GM23338 (cell line): ENCODE measurements at regions not wholly inside any gene's neighbourhood (a gene's known extent, or its start where the extent isn't known, plus 50 kb on each side); places are given as distances from the start of the nearest gene placed in this dataset.

Source experiments
- ATAC-seq: fragments of 200-7000 bp; cut with Tn5 transposase; 3 replicates; pipeline ENCODE4 v1.9.1; 2020
- DNase-seq: peaks from one replicate; pipeline ENCODE4 v3.0.0-alpha.2; 2015; ENCODE audit warnings: low spot score
- H2AFZ ChIP-seq: fragments of 200-600 bp; sonication (generic); 2 replicates; pipeline ENCODE4 v1.8.0; 2016; ENCODE audit warnings: antibody characterized with exemption, mild to moderate bottlenecking, moderate library complexity
- H3F3A ChIP-seq: fragments of 200-600 bp; sonication (generic); replicated peaks from 2 replicates; pipeline ENCODE4 v1.8.0; 2017; ENCODE audit warnings: antibody characterized with exemption, mixed run types, low read depth
- H3K27ac ChIP-seq: fragments of 200-600 bp; sonication (generic); 2 replicates; pipeline ENCODE4 v1.6.1; 2016; ENCODE audit warnings: low read depth
- H3K27me3 ChIP-seq: fragments of 200-600 bp; sonication (generic); 2 replicates; pipeline ENCODE4 v1.8.0; 2016; ENCODE audit warnings: mild to moderate bottlenecking, mixed run types, moderate library complexity; ENCODE audit not compliant: insufficient read depth
- H3K36me3 ChIP-seq: fragments of 200-600 bp; sonication (generic); 2 replicates; pipeline ENCODE4 v1.8.0; 2016; ENCODE audit warnings: mild to moderate bottlenecking; ENCODE audit not compliant: insufficient read depth
- H3K4me1 ChIP-seq: fragments of 200-600 bp; sonication (generic); 2 replicates; pipeline ENCODE4 v1.8.0; 2016; ENCODE audit warnings: mild to moderate bottlenecking, moderate library complexity; ENCODE audit not compliant: insufficient read depth
- H3K4me2 ChIP-seq: fragments of 200-600 bp; sonication (generic); 2 replicates; pipeline ENCODE4 v1.7.1; 2017; ENCODE audit warnings: mixed run types
- H3K4me3 ChIP-seq: fragments of 200-600 bp; sonication (generic); 2 replicates; pipeline ENCODE4 v1.6.1; 2016; ENCODE audit warnings: mixed run types
- H3K79me2 ChIP-seq: fragments of 200-600 bp; sonication (generic); replicated peaks from 2 replicates; pipeline ENCODE4 v1.8.0; 2017; ENCODE audit warnings: mild to moderate bottlenecking; ENCODE audit not compliant: insufficient read depth
- H3K9me2 ChIP-seq: fragments of 200-600 bp; sonication (generic); 2 replicates; pipeline ENCODE4 v1.8.0; 2017; ENCODE audit not compliant: insufficient read depth
- H4K20me1 ChIP-seq: fragments of 200-600 bp; sonication (generic); replicated peaks from 2 replicates; pipeline ENCODE4 v1.8.0; 2017; ENCODE audit warnings: mild to moderate bottlenecking; ENCODE audit not compliant: insufficient read depth
- H3K27ac Mint-ChIP-seq: 2 replicates; pipeline ENCODE4 v1.8.0; 2020; ENCODE audit warnings: inconsistent platforms, mild to moderate bottlenecking, moderate library complexity, mixed read lengths
- H3K27me3 Mint-ChIP-seq: 3 replicates; pipeline ENCODE4 v1.8.0; 2022; ENCODE audit warnings: low read depth, mild to moderate bottlenecking, moderate library complexity, mixed read lengths, inconsistent platforms; ENCODE audit not compliant: insufficient read depth, poor library complexity
- H3K36me3 Mint-ChIP-seq: 3 replicates; pipeline ENCODE4 v1.8.0; 2021; ENCODE audit warnings: low read depth, mild to moderate bottlenecking, inconsistent platforms, moderate library complexity, mixed read lengths
- H3K4me1 Mint-ChIP-seq: 3 replicates; pipeline ENCODE4 v1.8.0; 2020; ENCODE audit warnings: mild to moderate bottlenecking, inconsistent platforms, mixed read lengths
- H3K4me3 Mint-ChIP-seq: 3 replicates; pipeline ENCODE4 v1.8.0; 2021; ENCODE audit warnings: moderate library complexity, mild to moderate bottlenecking, inconsistent platforms, mixed read lengths
- H3K9me3 Mint-ChIP-seq: 3 replicates; pipeline ENCODE4 v1.8.0; 2020; ENCODE audit warnings: moderate library complexity, mild to moderate bottlenecking, inconsistent platforms, mixed read lengths
- CREB1 ChIP-seq: fragments of 250-450 bp; sonication (Bioruptor Pico); IDR thresholded peaks from 2 replicates; pipeline ENCODE4 v1.5.0; 2020; ENCODE audit warnings: low read depth, mild to moderate bottlenecking, moderate library complexity
- CTCF ChIP-seq, 2 experiments: fragments of 200-600 bp in 1 of 2; sonication (generic) in 1 of 2; conservative IDR thresholded peaks; 2 replicates each; pipeline versions ENCODE4 v1.5.1 to v1.6.1; 2016 to 2017; ENCODE audit warnings: antibody characterized with exemption in 2 of 2, low read depth in 2 of 2, mild to moderate bottlenecking in 2 of 2, moderate library complexity in 1 of 2
- EZH2 ChIP-seq: fragments of 200-600 bp; sonication (generic); IDR thresholded peaks from one replicate; pipeline ENCODE4 v1.8.0; 2017; ENCODE audit warnings: antibody characterized with exemption, mild to moderate bottlenecking, low read depth; ENCODE audit not compliant: unreplicated experiment
- EZH2phosphoT487 ChIP-seq: fragments of 200-600 bp; sonication (generic); IDR thresholded peaks from one replicate; pipeline ENCODE4 v1.8.1; 2018; ENCODE audit warnings: antibody characterized with exemption; ENCODE audit not compliant: unreplicated experiment
- JUNB ChIP-seq: IDR thresholded peaks from one replicate; pipeline ENCODE4 v1.6.1; 2016; ENCODE audit warnings: antibody characterized with exemption; ENCODE audit not compliant: unreplicated experiment
- NANOG ChIP-seq: IDR thresholded peaks from 2 replicates; pipeline ENCODE4 v1.6.1; 2016; ENCODE audit warnings: antibody characterized with exemption, borderline replicate concordance
- POLR2AphosphoS5 ChIP-seq: IDR thresholded peaks from 2 replicates; pipeline ENCODE4 v1.6.1; 2016; ENCODE audit warnings: antibody characterized with exemption, low read depth
- REST ChIP-seq: IDR thresholded peaks from one replicate; pipeline ENCODE4 v1.6.1; 2018; ENCODE audit warnings: antibody characterized with exemption; ENCODE audit not compliant: unreplicated experiment
- ZNF114 ChIP-seq: fragments of 250-450 bp; sonication (Bioruptor Pico); IDR thresholded peaks from 2 replicates; pipeline ENCODE4 v1.5.0; 2020; ENCODE audit warnings: mild to moderate bottlenecking, moderate library complexity
- ZNF331 ChIP-seq: fragments of 250-450 bp; sonication (Bioruptor Pico); IDR thresholded peaks from 2 replicates; pipeline ENCODE4 v1.5.0; 2020; ENCODE audit warnings: low read depth, mild to moderate bottlenecking, moderate library complexity
- ZNF462 ChIP-seq: fragments of 250-450 bp; sonication (Bioruptor Pico); IDR thresholded peaks from 2 replicates; pipeline ENCODE4 v1.5.0; 2020; ENCODE audit warnings: mild to moderate bottlenecking, moderate library complexity
- TF ChIP-seq, protein P1 (sequence below): IDR thresholded peaks from 2 replicates; pipeline ENCODE4 v1.6.1; 2016; ENCODE audit warnings: antibody characterized with exemption

DNA sequence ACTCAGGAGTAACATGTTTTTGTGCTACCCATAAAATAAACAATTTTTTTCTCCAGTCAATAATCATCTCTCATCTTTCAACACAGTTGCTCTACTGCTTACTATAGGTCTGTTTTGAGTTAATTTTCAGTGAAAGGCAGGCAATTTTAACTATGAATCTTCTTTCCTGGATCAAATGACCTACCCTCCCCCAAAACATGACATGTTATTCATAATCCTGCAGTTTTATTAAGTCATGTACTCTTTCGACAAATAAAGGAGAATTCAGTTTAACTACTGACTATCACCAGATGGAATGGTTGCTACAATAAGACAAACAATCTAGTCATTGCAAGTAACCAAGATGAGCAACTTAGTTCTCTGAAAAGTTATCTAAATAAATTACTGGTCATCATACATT lies 106.0 kb upstream of the FAR2 start:
- H3K27me3 Mint-ChIP-seq, result no peaks in the 10 kb centered on the region
- ATAC-seq (no peak), DNase-seq (no peak)
- H3K36me3 Mint-ChIP-seq, result no peaks in the 10 kb centered on the region
- H3K27me3 ChIP-seq, result no peaks in the 10 kb centered on the region
- H3K27ac Mint-ChIP-seq, result no peak overlapping the region
- H2AFZ ChIP-seq, result no peak overlapping the region
- H3K4me3 ChIP-seq, result no peak overlapping the region
- H3K4me1 ChIP-seq, result no peaks in the 10 kb centered on the region; the same call in 1 of the 2 replicates
- H3K9me2 ChIP-seq, result no peaks in the 10 kb centered on the region
- peaks cover 3% of the 10 kb centered on the region for H3K4me1 Mint-ChIP-seq
- H4K20me1 ChIP-seq, result no peaks in the 10 kb centered on the region
- no peak overlapping the region for H3K4me3 Mint-ChIP-seq
- no peaks in the 10 kb centered on the region for H3K79me2 ChIP-seq
- no peaks in the 10 kb centered on the region for H3K9me3 Mint-ChIP-seq
- TF ChIP-seq JUNB (no peak), ZNF462 (no peak), CREB1 (CRISPR knock-in tag) (no peak), POLR2AphosphoS5 (no peak), EZH2phosphoT487 (no peak), NANOG (no peak), EZH2 (no peak), ZNF114 (no peak), ZNF331 (no peak), CTCF (conservative IDR thresholded peaks at IDR 0.05; ENCODE audit: low read depth in 2 of 2) (no peak), REST (no peak)
- TF ChIP-seq, protein P1, sequence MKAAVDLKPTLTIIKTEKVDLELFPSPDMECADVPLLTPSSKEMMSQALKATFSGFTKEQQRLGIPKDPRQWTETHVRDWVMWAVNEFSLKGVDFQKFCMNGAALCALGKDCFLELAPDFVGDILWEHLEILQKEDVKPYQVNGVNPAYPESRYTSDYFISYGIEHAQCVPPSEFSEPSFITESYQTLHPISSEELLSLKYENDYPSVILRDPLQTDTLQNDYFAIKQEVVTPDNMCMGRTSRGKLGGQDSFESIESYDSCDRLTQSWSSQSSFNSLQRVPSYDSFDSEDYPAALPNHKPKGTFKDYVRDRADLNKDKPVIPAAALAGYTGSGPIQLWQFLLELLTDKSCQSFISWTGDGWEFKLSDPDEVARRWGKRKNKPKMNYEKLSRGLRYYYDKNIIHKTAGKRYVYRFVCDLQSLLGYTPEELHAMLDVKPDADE, result no peak
- no peak overlapping the region for H3K27ac ChIP-seq
- no peak overlapping the region for H3K4me2 ChIP-seq
- no peaks in the 10 kb centered on the region for H3F3A ChIP-seq
- no peaks in the 10 kb centered on the region for H3K36me3 ChIP-seq
